Gastroesophageal sphincter (tissue), 3 donors: ENCODE measurements at regions not wholly inside any gene's neighbourhood (a gene's known extent, or its start where the extent isn't known, plus 50 kb on each side); places are given as distances from the start of the nearest gene placed in this dataset.

Source experiments
- EP300 ChIP-seq: sonication (generic); formaldehyde crosslinking; IDR thresholded peaks from one replicate; pipeline ENCODE4 v1.6.1; 2017; ENCODE audit warnings: antibody characterized with exemption, mild to moderate bottlenecking
- POLR2A ChIP-seq, 2 donors: fragments of 450-650 bp; IDR thresholded peaks; one replicate each; pipeline ENCODE4 v1.6.1; 2017; ENCODE audit warnings: antibody characterized with exemption in 2 of 2, mild to moderate bottlenecking in 2 of 2, moderate library complexity in 1 of 2
- POLR2AphosphoS5 ChIP-seq: sonication (generic); formaldehyde crosslinking; IDR thresholded peaks from one replicate; pipeline ENCODE4 v1.6.1; 2017; ENCODE audit warnings: antibody characterized with exemption
- TF ChIP-seq, protein P1 (sequence below), 4 experiments: fragments of 200-600 bp in 2 of 4; fragments of 450-650 bp in 2 of 4; sonication (generic) in 1 of 4; IDR thresholded peaks; one replicate each; pipeline ENCODE4 v1.5.1; 2017 to 2019; ENCODE audit warnings: antibody characterized with exemption in 4 of 4, mild to moderate bottlenecking in 2 of 4, moderate library complexity in 2 of 4

DNA sequence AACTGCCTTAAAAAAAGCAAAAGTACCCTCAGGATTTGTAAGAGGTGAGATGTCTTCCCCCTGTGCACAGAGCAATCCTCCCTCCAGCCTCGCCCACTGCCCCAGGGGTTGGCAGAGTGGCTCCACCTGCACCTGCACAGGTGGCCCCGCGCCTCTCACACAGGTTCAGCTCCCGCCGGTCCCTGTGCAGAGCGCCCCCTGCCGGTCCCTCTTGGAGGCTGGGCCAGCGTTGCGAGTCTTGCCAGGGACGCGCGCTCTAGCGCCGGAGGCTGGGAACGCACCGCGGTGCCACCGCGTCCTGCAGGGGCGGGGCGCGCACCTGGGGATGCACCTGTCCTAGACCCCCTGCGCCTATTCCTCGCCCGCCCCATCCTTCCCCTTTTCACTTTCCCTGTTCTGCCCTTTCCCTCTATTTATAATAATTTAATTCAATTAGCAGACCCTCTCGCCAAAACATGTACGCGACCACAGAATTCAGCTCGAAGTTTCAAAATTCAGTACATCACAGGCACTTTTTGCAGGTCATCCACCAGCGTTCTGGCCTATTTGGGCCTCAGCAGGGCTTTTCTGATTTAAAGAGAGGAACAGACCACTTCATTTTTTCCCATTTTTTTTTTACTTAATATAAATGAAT is 618.6 kb downstream of the AACS start:
- TF ChIP-seq, protein P1, sequence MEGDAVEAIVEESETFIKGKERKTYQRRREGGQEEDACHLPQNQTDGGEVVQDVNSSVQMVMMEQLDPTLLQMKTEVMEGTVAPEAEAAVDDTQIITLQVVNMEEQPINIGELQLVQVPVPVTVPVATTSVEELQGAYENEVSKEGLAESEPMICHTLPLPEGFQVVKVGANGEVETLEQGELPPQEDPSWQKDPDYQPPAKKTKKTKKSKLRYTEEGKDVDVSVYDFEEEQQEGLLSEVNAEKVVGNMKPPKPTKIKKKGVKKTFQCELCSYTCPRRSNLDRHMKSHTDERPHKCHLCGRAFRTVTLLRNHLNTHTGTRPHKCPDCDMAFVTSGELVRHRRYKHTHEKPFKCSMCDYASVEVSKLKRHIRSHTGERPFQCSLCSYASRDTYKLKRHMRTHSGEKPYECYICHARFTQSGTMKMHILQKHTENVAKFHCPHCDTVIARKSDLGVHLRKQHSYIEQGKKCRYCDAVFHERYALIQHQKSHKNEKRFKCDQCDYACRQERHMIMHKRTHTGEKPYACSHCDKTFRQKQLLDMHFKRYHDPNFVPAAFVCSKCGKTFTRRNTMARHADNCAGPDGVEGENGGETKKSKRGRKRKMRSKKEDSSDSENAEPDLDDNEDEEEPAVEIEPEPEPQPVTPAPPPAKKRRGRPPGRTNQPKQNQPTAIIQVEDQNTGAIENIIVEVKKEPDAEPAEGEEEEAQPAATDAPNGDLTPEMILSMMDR (IDR thresholded peaks at IDR 0.05), result peak in 1 of 4 experiments; percentile 29
- no peak for TF ChIP-seq POLR2A (IDR thresholded peaks at IDR 0.05)
- no peak for TF ChIP-seq POLR2AphosphoS5
- no peak for TF ChIP-seq EP300
